ENCODE measurements at regions not wholly inside any gene's neighbourhood (a gene's known extent, or its start where the extent isn't known, plus 50 kb on each side); places are given as distances from the start of the nearest gene placed in this dataset.

DNA sequence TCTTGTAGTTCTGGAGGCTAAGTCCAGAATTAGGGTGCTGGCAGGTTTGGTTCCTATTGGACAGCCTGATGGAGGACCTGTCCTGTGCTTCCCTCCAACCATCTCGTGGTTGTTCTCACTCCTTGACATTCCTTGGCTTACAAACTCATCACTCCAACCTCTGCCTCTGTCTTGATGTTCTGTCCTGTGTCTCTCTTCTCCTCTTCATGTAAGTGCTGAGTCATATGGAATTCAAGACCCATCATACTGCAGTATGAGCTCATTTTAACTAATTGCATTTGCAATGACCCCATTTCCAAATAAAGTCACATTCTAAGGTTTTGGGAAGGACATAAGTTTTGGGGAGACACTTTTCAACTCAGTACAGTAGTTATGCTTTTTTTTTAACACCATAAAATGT is 374.7 kb downstream of the TRIB2 start:
- TF ChIP-seq POLR2A (IDR thresholded peaks at IDR 0.05) (no peak), CTCF (IDR thresholded peaks at IDR 0.05) (no peak)

All from body of pancreas (tissue), 4 donors.